ENCODE measurements at regions not wholly inside any gene's neighbourhood (a gene's known extent, or its start where the extent isn't known, plus 50 kb on each side); places are given as distances from the start of the nearest gene placed in this dataset.

GRCh38 chr12:93098077-93098476, 169.0 kb upstream of the EEA1 start:
- TF ChIP-seq, protein P1, sequence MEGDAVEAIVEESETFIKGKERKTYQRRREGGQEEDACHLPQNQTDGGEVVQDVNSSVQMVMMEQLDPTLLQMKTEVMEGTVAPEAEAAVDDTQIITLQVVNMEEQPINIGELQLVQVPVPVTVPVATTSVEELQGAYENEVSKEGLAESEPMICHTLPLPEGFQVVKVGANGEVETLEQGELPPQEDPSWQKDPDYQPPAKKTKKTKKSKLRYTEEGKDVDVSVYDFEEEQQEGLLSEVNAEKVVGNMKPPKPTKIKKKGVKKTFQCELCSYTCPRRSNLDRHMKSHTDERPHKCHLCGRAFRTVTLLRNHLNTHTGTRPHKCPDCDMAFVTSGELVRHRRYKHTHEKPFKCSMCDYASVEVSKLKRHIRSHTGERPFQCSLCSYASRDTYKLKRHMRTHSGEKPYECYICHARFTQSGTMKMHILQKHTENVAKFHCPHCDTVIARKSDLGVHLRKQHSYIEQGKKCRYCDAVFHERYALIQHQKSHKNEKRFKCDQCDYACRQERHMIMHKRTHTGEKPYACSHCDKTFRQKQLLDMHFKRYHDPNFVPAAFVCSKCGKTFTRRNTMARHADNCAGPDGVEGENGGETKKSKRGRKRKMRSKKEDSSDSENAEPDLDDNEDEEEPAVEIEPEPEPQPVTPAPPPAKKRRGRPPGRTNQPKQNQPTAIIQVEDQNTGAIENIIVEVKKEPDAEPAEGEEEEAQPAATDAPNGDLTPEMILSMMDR (IDR thresholded peaks at IDR 0.05; ENCODE audit: insufficient read depth, low read length, missing control alignments) = peak; percentile 11
- no peak for DNase-seq (ENCODE audit: low read depth, low spot score)
- no peak overlapping the region for H3K4me3 ChIP-seq (ENCODE audit: low read depth, low read length)
- ChIA-PET POLR2A (no interaction called here), CTCF (interaction anchor here (0.6 to 3.7 kb wide), 18 partner anchors 8 to 1997 kb away, joined by 3 to 25 read pairs (median 5); no protein-coding TSS in a partner anchor)

DNA sequence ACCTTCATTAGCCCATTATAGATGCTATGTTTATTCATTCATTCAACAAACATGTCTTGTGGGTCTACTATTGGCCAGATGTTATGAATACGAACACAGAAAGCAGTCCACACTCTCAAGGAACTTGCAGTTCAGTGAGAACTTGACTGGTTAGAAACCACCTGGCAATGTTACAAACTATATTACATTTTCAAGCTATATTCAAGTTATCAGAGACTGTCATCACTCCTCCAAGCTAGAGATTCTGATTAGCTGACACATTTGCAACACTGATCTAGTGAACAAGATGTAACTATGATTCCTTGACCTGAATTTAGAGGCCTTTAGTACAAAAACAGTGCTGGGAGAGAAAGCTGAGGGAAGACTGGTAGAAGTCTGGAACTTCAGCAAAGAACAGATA, 170.7 kb upstream of the EEA1 start:
- ChIA-PET POLR2A (no interaction called here), CTCF (interaction anchor here (1.1 to 3.7 kb wide), 4 partner anchors 8 to 297 kb away, joined by 3 to 15 read pairs (median 6); no protein-coding TSS in a partner anchor)
- TF ChIP-seq, protein P1 (IDR thresholded peaks at IDR 0.05; ENCODE audit: insufficient read depth, low read length, missing control alignments) = no peak
- DNase-seq (ENCODE audit: low read depth, low spot score) = no peak
- H3K4me3 ChIP-seq (ENCODE audit: low read depth, low read length) = no peak overlapping the region

DNA sequence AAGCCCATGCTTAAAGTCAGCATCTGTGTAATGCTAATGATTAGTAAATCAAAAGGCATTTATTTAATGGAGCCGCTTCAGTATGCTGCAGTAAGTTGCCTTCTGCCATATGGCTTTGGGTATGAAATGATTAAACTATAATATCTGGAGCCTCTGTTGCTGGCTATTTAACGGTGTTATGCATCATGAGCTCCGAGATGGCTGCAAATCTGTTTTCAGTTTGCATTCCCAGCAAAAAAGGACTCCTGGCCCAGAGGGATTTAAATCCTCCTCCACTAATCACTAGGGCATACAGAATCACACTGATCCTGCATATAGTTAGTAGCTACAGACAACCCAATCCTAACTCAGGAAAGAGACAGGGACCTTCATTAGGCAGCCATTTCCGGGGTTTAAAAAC, 171.5 kb upstream of the EEA1 start:
- DNase-seq (ENCODE audit: low read depth, low spot score) = no peak
- CTCF ChIA-PET = interaction anchor here (1.1 to 3.7 kb wide), 4 partner anchors 9 to 296 kb away, joined by 3 to 15 read pairs (median 6); no protein-coding TSS in a partner anchor
- no peak overlapping the region for H3K4me3 ChIP-seq (ENCODE audit: low read depth, low read length)
- POLR2A ChIA-PET = no interaction called here
- TF ChIP-seq, protein P1 (IDR thresholded peaks at IDR 0.05; ENCODE audit: insufficient read depth, low read length, missing control alignments) = no peak

DNA sequence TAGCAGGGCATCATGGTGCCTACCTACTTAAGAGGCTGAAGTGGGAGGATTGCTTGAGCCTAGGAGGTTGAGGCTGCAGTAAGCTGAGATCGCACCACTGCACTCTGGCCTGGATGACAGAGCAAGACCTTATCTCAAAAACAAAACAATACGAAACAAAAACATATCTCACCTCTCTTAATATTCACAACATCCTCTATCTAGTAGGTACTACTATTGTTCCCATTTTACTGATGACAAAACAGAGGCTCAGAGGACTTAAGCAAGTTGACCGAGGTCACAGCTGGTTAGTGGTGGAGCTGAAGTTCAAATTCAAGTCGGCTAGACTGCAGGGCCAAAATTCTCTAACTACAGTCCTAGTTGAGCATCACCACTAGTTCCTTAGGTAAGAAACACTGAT, 172.3 kb upstream of the EEA1 start:
- POLR2A ChIA-PET = no interaction called here
- DNase-seq (ENCODE audit: low read depth, low spot score) = no peak
- H3K4me3 ChIP-seq (ENCODE audit: low read depth, low read length) = no peak overlapping the region
- TF ChIP-seq, protein P1 (IDR thresholded peaks at IDR 0.05; ENCODE audit: insufficient read depth, low read length, missing control alignments) = no peak
- CTCF ChIA-PET = interaction anchor here (1.3 to 2.0 kb wide), 2 partner anchors 10 to 295 kb away, joined by 5 to 6 read pairs; no protein-coding TSS in a partner anchor

GRCh38 chr12:93102312-93102711, 173.2 kb upstream of the EEA1 start:
- H3K4me3 ChIP-seq (ENCODE audit: low read depth, low read length) = no peak overlapping the region
- TF ChIP-seq, protein P1 (IDR thresholded peaks at IDR 0.05; ENCODE audit: insufficient read depth, low read length, missing control alignments) = no peak
- ChIA-PET CTCF (no interaction called here), POLR2A (no interaction called here)
- DNase-seq (ENCODE audit: low read depth, low spot score) = no peak

GRCh38 chr12:93102744-93103143, 173.6 kb upstream of the EEA1 start:
- no peak for DNase-seq (ENCODE audit: low read depth, low spot score)
- ChIA-PET POLR2A (no interaction called here), CTCF (no interaction called here)
- TF ChIP-seq, protein P1 (IDR thresholded peaks at IDR 0.05; ENCODE audit: insufficient read depth, low read length, missing control alignments) = no peak
- no peak overlapping the region for H3K4me3 ChIP-seq (ENCODE audit: low read depth, low read length)

Data from AG04449 (cell line).